GM23338 (cell line): ENCODE measurements at regions not wholly inside any gene's neighbourhood (a gene's known extent, or its start where the extent isn't known, plus 50 kb on each side); places are given as distances from the start of the nearest gene placed in this dataset.

Experiments used
- CREB1 ChIP-seq: fragments of 250-450 bp; sonication (Bioruptor Pico); IDR thresholded peaks from 2 replicates; pipeline ENCODE4 v1.5.0; 2020; ENCODE audit warnings: low read depth, mild to moderate bottlenecking, moderate library complexity
- EZH2 ChIP-seq: fragments of 200-600 bp; sonication (generic); IDR thresholded peaks from one replicate; pipeline ENCODE4 v1.8.0; 2017; ENCODE audit warnings: antibody characterized with exemption, mild to moderate bottlenecking, low read depth; ENCODE audit not compliant: unreplicated experiment
- EZH2phosphoT487 ChIP-seq: fragments of 200-600 bp; sonication (generic); IDR thresholded peaks from one replicate; pipeline ENCODE4 v1.8.1; 2018; ENCODE audit warnings: antibody characterized with exemption; ENCODE audit not compliant: unreplicated experiment
- POLR2AphosphoS5 ChIP-seq: IDR thresholded peaks from 2 replicates; pipeline ENCODE4 v1.6.1; 2016; ENCODE audit warnings: antibody characterized with exemption, low read depth
- STAT1 ChIP-seq: IDR thresholded peaks from one replicate; pipeline ENCODE4 v1.6.1; 2016; ENCODE audit warnings: antibody characterized with exemption; ENCODE audit not compliant: unreplicated experiment
- ZNF114 ChIP-seq: fragments of 250-450 bp; sonication (Bioruptor Pico); IDR thresholded peaks from 2 replicates; pipeline ENCODE4 v1.5.0; 2020; ENCODE audit warnings: mild to moderate bottlenecking, moderate library complexity
- ZNF331 ChIP-seq: fragments of 250-450 bp; sonication (Bioruptor Pico); IDR thresholded peaks from 2 replicates; pipeline ENCODE4 v1.5.0; 2020; ENCODE audit warnings: low read depth, mild to moderate bottlenecking, moderate library complexity
- TF ChIP-seq, protein P1 (sequence below), 2 experiments: fragments of 200-600 bp in 1 of 2; sonication (generic) in 1 of 2; conservative IDR thresholded peaks; 2 replicates each; pipeline versions ENCODE4 v1.5.1 to v1.6.1; 2016 to 2017; ENCODE audit warnings: antibody characterized with exemption in 2 of 2, low read depth in 2 of 2, mild to moderate bottlenecking in 2 of 2, moderate library complexity in 1 of 2
- TF ChIP-seq, protein P2 (sequence below): IDR thresholded peaks from one replicate; pipeline ENCODE4 v1.6.1; 2018; ENCODE audit warnings: antibody characterized with exemption; ENCODE audit not compliant: unreplicated experiment
- TF ChIP-seq, protein P3 (sequence below): IDR thresholded peaks from 2 replicates; pipeline ENCODE4 v1.6.1; 2016; ENCODE audit warnings: antibody characterized with exemption

DNA sequence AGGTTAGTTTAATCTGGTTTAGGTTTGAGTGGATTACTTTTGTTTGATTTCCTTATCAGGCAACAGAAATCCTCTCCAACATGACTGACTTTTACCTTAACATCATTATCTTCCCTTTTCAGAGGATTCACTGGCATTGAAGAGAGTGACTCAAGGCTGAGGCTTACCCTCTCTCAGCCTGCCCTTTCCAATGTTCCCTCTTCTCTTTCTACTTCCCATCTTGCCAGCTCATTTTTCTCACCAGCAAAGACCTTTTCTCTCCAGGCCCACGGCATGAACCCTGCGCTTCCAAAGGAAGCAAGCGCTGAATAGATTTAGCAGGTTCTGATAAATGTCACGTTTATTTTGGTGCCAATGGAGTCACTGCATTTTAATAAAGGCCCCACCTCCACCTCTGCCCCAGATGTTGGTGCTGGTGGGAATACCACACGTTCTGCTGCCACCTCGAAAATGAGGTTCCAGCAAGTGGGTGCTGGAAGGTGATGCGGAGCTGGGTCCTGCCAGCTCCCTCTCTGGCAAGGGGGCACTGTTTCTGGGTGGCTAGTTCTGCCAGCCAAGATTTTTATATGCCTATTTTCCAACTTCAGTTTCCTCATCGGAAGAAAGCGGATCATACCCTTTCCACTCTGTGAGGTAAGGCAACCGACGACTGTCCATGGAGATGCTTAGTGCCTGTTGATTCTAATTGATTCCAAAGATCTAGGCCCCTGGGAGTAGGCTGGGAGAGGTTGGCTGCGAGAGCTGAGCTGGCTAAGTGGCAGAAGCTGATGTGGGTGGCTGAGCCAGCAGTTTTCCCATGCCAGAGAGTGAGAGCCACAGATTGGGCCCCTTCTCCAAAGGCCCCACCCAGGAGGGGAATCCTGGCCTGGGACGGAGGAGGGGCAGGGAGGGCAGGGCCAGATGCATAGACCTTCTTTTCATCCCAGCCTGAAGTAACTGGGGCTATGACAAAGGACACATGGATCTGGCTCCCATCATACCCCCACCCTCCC is 87.7 kb upstream of the MAFB start:
- TF ChIP-seq, protein P1, sequence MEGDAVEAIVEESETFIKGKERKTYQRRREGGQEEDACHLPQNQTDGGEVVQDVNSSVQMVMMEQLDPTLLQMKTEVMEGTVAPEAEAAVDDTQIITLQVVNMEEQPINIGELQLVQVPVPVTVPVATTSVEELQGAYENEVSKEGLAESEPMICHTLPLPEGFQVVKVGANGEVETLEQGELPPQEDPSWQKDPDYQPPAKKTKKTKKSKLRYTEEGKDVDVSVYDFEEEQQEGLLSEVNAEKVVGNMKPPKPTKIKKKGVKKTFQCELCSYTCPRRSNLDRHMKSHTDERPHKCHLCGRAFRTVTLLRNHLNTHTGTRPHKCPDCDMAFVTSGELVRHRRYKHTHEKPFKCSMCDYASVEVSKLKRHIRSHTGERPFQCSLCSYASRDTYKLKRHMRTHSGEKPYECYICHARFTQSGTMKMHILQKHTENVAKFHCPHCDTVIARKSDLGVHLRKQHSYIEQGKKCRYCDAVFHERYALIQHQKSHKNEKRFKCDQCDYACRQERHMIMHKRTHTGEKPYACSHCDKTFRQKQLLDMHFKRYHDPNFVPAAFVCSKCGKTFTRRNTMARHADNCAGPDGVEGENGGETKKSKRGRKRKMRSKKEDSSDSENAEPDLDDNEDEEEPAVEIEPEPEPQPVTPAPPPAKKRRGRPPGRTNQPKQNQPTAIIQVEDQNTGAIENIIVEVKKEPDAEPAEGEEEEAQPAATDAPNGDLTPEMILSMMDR (conservative IDR thresholded peaks at IDR 0.05; ENCODE audit: low read depth in 2 of 2): no peak
- TF ChIP-seq, protein P2, sequence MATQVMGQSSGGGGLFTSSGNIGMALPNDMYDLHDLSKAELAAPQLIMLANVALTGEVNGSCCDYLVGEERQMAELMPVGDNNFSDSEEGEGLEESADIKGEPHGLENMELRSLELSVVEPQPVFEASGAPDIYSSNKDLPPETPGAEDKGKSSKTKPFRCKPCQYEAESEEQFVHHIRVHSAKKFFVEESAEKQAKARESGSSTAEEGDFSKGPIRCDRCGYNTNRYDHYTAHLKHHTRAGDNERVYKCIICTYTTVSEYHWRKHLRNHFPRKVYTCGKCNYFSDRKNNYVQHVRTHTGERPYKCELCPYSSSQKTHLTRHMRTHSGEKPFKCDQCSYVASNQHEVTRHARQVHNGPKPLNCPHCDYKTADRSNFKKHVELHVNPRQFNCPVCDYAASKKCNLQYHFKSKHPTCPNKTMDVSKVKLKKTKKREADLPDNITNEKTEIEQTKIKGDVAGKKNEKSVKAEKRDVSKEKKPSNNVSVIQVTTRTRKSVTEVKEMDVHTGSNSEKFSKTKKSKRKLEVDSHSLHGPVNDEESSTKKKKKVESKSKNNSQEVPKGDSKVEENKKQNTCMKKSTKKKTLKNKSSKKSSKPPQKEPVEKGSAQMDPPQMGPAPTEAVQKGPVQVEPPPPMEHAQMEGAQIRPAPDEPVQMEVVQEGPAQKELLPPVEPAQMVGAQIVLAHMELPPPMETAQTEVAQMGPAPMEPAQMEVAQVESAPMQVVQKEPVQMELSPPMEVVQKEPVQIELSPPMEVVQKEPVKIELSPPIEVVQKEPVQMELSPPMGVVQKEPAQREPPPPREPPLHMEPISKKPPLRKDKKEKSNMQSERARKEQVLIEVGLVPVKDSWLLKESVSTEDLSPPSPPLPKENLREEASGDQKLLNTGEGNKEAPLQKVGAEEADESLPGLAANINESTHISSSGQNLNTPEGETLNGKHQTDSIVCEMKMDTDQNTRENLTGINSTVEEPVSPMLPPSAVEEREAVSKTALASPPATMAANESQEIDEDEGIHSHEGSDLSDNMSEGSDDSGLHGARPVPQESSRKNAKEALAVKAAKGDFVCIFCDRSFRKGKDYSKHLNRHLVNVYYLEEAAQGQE: no peak
- TF ChIP-seq POLR2AphosphoS5 (no peak), EZH2 (no peak), EZH2phosphoT487 (no peak), ZNF114 (CRISPR knock-in tag) (no peak), STAT1 (no peak), ZNF331 (no peak), CREB1 (CRISPR knock-in tag) (no peak)
- TF ChIP-seq, protein P3, sequence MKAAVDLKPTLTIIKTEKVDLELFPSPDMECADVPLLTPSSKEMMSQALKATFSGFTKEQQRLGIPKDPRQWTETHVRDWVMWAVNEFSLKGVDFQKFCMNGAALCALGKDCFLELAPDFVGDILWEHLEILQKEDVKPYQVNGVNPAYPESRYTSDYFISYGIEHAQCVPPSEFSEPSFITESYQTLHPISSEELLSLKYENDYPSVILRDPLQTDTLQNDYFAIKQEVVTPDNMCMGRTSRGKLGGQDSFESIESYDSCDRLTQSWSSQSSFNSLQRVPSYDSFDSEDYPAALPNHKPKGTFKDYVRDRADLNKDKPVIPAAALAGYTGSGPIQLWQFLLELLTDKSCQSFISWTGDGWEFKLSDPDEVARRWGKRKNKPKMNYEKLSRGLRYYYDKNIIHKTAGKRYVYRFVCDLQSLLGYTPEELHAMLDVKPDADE: no peak
